Lower leg skin (tissue), 3 donors: ENCODE measurements at regions not wholly inside any gene's neighbourhood (a gene's known extent, or its start where the extent isn't known, plus 50 kb on each side); places are given as distances from the start of the nearest gene placed in this dataset.

Experiments used
- CTCF ChIP-seq, 3 donors: fragments of 450-650 bp; IDR thresholded peaks; one replicate each; pipeline ENCODE4 v1.5.1; 2016; ENCODE audit warnings: antibody characterized with exemption in 3 of 3, mild to moderate bottlenecking in 3 of 3, moderate library complexity in 2 of 3
- POLR2A ChIP-seq, 2 donors: fragments of 450-650 bp; IDR thresholded peaks; one replicate each; pipeline ENCODE4 v1.6.1; 2016 to 2017; ENCODE audit warnings: antibody characterized with exemption in 2 of 2, mild to moderate bottlenecking in 1 of 2, moderate library complexity in 1 of 2

- TF ChIP-seq CTCF (IDR thresholded peaks at IDR 0.05) (no peak), POLR2A (IDR thresholded peaks at IDR 0.05) (no peak)
Observed at GRCh38 chr11:97965849-97966646, 1054.7 kb upstream of the CNTN5 start.
